H9 (cell line): ENCODE measurements at regions not wholly inside any gene's neighbourhood (a gene's known extent, or its start where the extent isn't known, plus 50 kb on each side); places are given as distances from the start of the nearest gene placed in this dataset.

Source experiments
- DNase-seq: peaks from one replicate; pipeline ENCODE4 v3.0.0-alpha.2; 2017
- H2AFZ ChIP-seq: one replicate; pipeline ENCODE4 v1.6.1; 2013; ENCODE audit warnings: mild to moderate bottlenecking, low read length, control low read depth, moderate library complexity
- H2AK5ac ChIP-seq: 2 replicates; pipeline ENCODE4 v1.6.1; 2013; ENCODE audit warnings: low read length, control low read depth, mixed read lengths; ENCODE audit not compliant: insufficient read length
- H2BK120ac ChIP-seq: one replicate; pipeline ENCODE4 v1.6.1; 2013; ENCODE audit warnings: low read depth, mild to moderate bottlenecking, low read length, control low read depth, inconsistent platforms; ENCODE audit not compliant: poor library complexity, severe bottlenecking
- H2BK12ac ChIP-seq: 2 replicates; pipeline ENCODE4 v1.6.1; 2013; ENCODE audit warnings: low read length, control low read depth, mixed read lengths, low read depth; ENCODE audit not compliant: insufficient read length
- H2BK15ac ChIP-seq: 2 replicates; pipeline ENCODE4 v1.6.1; 2013; ENCODE audit warnings: low read depth, low read length, control low read depth
- H2BK20ac ChIP-seq: one replicate; pipeline ENCODE4 v1.6.1; 2013; ENCODE audit warnings: low read depth, mild to moderate bottlenecking, low read length, control low read depth, inconsistent platforms; ENCODE audit not compliant: poor library complexity, severe bottlenecking
- H2BK5ac ChIP-seq: 2 replicates; pipeline ENCODE4 v1.6.1; 2013; ENCODE audit warnings: low read length, control low read depth, mixed read lengths; ENCODE audit not compliant: insufficient read length
- H3K14ac ChIP-seq: 2 replicates; pipeline ENCODE4 v1.6.1; 2013; ENCODE audit warnings: low read length, control low read depth; ENCODE audit not compliant: insufficient read depth
- H3K18ac ChIP-seq: 2 replicates; pipeline ENCODE4 v1.6.1; 2013; ENCODE audit warnings: low read depth, mild to moderate bottlenecking, mixed read lengths, low read length, control low read depth; ENCODE audit not compliant: insufficient read length
- H3K23ac ChIP-seq: 2 replicates; pipeline ENCODE4 v1.6.1; 2013; ENCODE audit warnings: low read length, control low read depth, mixed read lengths, low read depth; ENCODE audit not compliant: insufficient read length
- H3K23me2 ChIP-seq: 2 replicates; pipeline ENCODE4 v1.6.1; 2013; ENCODE audit warnings: low read depth, mild to moderate bottlenecking, mixed read lengths, low read length, control low read depth; ENCODE audit not compliant: insufficient read length, poor library complexity, severe bottlenecking
- H3K27ac ChIP-seq: 2 replicates; pipeline ENCODE4 v1.5.1; 2013; ENCODE audit warnings: low read length, control low read depth, mixed read lengths, low read depth; ENCODE audit not compliant: insufficient read length
- H3K27me3 ChIP-seq: 2 replicates; pipeline ENCODE4 v1.6.1; 2013; ENCODE audit warnings: low read length, control low read depth, inconsistent platforms; ENCODE audit not compliant: insufficient read depth
- H3K4ac ChIP-seq: 2 replicates; pipeline ENCODE4 v1.6.1; 2013; ENCODE audit warnings: low read depth, mild to moderate bottlenecking, control low read depth, inconsistent platforms, low read length, moderate library complexity
- H3K4me1 ChIP-seq: 2 replicates; pipeline ENCODE4 v1.6.1; 2013; ENCODE audit warnings: low read length, control low read depth, inconsistent platforms; ENCODE audit not compliant: insufficient read depth
- H3K4me2 ChIP-seq: 2 replicates; pipeline ENCODE4 v1.6.1; 2013; ENCODE audit warnings: low read length, control low read depth, mixed read lengths; ENCODE audit not compliant: insufficient read length, insufficient read depth
- H3K56ac ChIP-seq: 2 replicates; pipeline ENCODE4 v1.6.1; 2013; ENCODE audit warnings: low read depth, mild to moderate bottlenecking, mixed read lengths, low read length, control low read depth; ENCODE audit not compliant: insufficient read length
- H3K79me1 ChIP-seq: 2 replicates; pipeline ENCODE4 v1.6.1; 2013; ENCODE audit warnings: low read depth, mild to moderate bottlenecking, moderate library complexity, low read length, control low read depth, inconsistent platforms; ENCODE audit not compliant: insufficient read depth, poor library complexity, severe bottlenecking
- H3K79me2 ChIP-seq: 2 replicates; pipeline ENCODE4 v1.6.1; 2013; ENCODE audit warnings: low read length, control low read depth, inconsistent platforms; ENCODE audit not compliant: insufficient read depth
- H3K9ac ChIP-seq: 2 replicates; pipeline ENCODE4 v1.6.1; 2013; ENCODE audit warnings: low read length, control low read depth, mixed read lengths; ENCODE audit not compliant: insufficient read length; ENCODE audit errors: extremely low read depth
- H3K9me3 ChIP-seq: one replicate; pipeline ENCODE4 v1.6.1; 2013; ENCODE audit warnings: low read depth, low read length, inconsistent platforms; ENCODE audit not compliant: control insufficient read depth
- H3T11ph ChIP-seq: one replicate; pipeline ENCODE4 v1.6.1; 2013; ENCODE audit warnings: mild to moderate bottlenecking, low read length, control low read depth, inconsistent platforms
- H4K20me1 ChIP-seq: one replicate; pipeline ENCODE4 v1.6.1; 2013; ENCODE audit not compliant: control insufficient read depth, insufficient read length, insufficient read depth
- H4K5ac ChIP-seq: 2 replicates; pipeline ENCODE4 v1.6.1; 2013; ENCODE audit warnings: low read depth, mild to moderate bottlenecking, mixed read lengths, low read length, control low read depth; ENCODE audit not compliant: insufficient read length
- H4K8ac ChIP-seq: replicated peaks from 2 replicates; pipeline ENCODE4 v1.6.1; 2013; ENCODE audit warnings: low read length, control low read depth, mixed read lengths, low read depth; ENCODE audit not compliant: insufficient read length
- H4K91ac ChIP-seq: 2 replicates; pipeline ENCODE4 v1.6.1; 2013; ENCODE audit warnings: low read depth, mild to moderate bottlenecking, moderate library complexity, mixed read lengths, low read length, control low read depth; ENCODE audit not compliant: insufficient read length
- H3K27ac Mint-ChIP-seq, 3 experiments: 2 replicates in 2 of 3; 3 replicates in 1 of 3; pipeline ENCODE4 v1.8.0; 2020 to 2021; ENCODE audit warnings: mixed read lengths in 3 of 3, mild to moderate bottlenecking in 1 of 3, moderate library complexity in 1 of 3
- H3K27me3 Mint-ChIP-seq: 2 replicates; pipeline ENCODE4 v1.8.0; 2021; ENCODE audit warnings: low read depth, mild to moderate bottlenecking, moderate library complexity, mixed read lengths
- H3K36me3 Mint-ChIP-seq, 3 experiments: 2 replicates in 2 of 3; 3 replicates in 1 of 3; pipeline ENCODE4 v1.8.0; 2020 to 2021; ENCODE audit warnings: low read depth in 3 of 3, mixed read lengths in 3 of 3; ENCODE audit not compliant: insufficient read depth in 1 of 3
- H3K4me1 Mint-ChIP-seq, 2 experiments: 2 replicates each; pipeline ENCODE4 v1.8.0; 2020; ENCODE audit warnings: mixed read lengths in 2 of 2
- H3K4me3 Mint-ChIP-seq, 2 experiments: 2 replicates in 1 of 2; 3 replicates in 1 of 2; pipeline ENCODE4 v1.8.0; 2020 to 2021; ENCODE audit warnings: mild to moderate bottlenecking in 2 of 2, mixed read lengths in 2 of 2, moderate library complexity in 1 of 2
- H3K9me3 Mint-ChIP-seq, 2 experiments: 2 replicates in 1 of 2; 3 replicates in 1 of 2; pipeline ENCODE4 v1.8.0; 2020; ENCODE audit warnings: mild to moderate bottlenecking in 2 of 2, mixed read lengths in 2 of 2, moderate library complexity in 1 of 2
- TF ChIP-seq, protein P1 (sequence below): fragments of 200-600 bp; sonication (generic); conservative IDR thresholded peaks from 3 replicates; pipeline ENCODE4 v1.8.0; 2021; ENCODE audit warnings: antibody characterized with exemption, mild to moderate bottlenecking

DNA sequence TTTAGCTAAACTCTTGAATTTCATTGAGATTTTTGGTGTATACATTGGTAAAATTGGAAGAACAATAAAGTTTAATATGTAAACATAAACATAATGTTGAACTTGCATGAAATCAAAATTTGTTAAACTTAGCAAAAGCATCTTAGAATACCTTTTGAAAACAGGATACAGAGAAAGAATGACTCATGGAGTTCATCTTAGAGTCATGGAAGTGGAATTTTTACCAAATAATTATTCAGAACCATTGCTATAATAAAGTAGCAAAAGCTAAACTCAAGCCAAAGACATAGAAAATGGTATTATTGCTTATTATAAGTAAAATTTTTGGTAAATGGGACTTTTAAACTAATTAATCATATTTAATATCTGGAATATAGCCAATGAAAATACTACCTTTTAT, 841.6 kb upstream of the SLC39A10 start:
- H4K8ac ChIP-seq, result no peak overlapping the region
- H2BK120ac ChIP-seq, result no peak overlapping the region
- Mint-ChIP-seq H3K27me3 (no peaks in the 10 kb centered on the region), H3K4me3 (no peak overlapping the region), H3K36me3 (no peaks in the 10 kb centered on the region), H3K9me3 (no peaks in the 10 kb centered on the region), H3K4me1 (no peaks in the 10 kb centered on the region), H3K27ac (no peak overlapping the region)
- H3K56ac ChIP-seq, result no peak overlapping the region
- no peaks in the 10 kb centered on the region for H3K23me2 ChIP-seq
- H4K91ac ChIP-seq, result no peak overlapping the region
- no peak overlapping the region for H3T11ph ChIP-seq
- no peaks in the 10 kb centered on the region for H3K4me1 ChIP-seq
- H4K5ac ChIP-seq, result no peak overlapping the region
- H3K18ac ChIP-seq, result no peak overlapping the region
- H3K79me1 ChIP-seq, result no peaks in the 10 kb centered on the region
- no peaks in the 10 kb centered on the region for H3K9me3 ChIP-seq
- TF ChIP-seq, protein P1, sequence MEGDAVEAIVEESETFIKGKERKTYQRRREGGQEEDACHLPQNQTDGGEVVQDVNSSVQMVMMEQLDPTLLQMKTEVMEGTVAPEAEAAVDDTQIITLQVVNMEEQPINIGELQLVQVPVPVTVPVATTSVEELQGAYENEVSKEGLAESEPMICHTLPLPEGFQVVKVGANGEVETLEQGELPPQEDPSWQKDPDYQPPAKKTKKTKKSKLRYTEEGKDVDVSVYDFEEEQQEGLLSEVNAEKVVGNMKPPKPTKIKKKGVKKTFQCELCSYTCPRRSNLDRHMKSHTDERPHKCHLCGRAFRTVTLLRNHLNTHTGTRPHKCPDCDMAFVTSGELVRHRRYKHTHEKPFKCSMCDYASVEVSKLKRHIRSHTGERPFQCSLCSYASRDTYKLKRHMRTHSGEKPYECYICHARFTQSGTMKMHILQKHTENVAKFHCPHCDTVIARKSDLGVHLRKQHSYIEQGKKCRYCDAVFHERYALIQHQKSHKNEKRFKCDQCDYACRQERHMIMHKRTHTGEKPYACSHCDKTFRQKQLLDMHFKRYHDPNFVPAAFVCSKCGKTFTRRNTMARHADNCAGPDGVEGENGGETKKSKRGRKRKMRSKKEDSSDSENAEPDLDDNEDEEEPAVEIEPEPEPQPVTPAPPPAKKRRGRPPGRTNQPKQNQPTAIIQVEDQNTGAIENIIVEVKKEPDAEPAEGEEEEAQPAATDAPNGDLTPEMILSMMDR, result no peak
- H3K4me2 ChIP-seq, result no peak overlapping the region
- H4K20me1 ChIP-seq, result no peaks in the 10 kb centered on the region
- no peak overlapping the region for H2AK5ac ChIP-seq
- no peak overlapping the region for H2AFZ ChIP-seq
- H2BK20ac ChIP-seq, result no peak overlapping the region
- DNase-seq, result no peak
- H3K9ac ChIP-seq, result no peak overlapping the region
- H2BK12ac ChIP-seq, result no peak overlapping the region
- H3K23ac ChIP-seq, result no peak overlapping the region
- no peak overlapping the region for H2BK5ac ChIP-seq
- H3K79me2 ChIP-seq, result no peaks in the 10 kb centered on the region
- no peak overlapping the region for H2BK15ac ChIP-seq
- no peak overlapping the region for H3K27ac ChIP-seq
- no peak overlapping the region for H3K14ac ChIP-seq
- H3K27me3 ChIP-seq, result no peaks in the 10 kb centered on the region
- no peak overlapping the region for H3K4ac ChIP-seq
